T-helper 1 cell treated with Interleukin-12 subunit alpha and Interleukin-12 subunit beta and Interleukin-4 antibody, amounts not matched to agents 30 ng/mL and 1 ng/mL, for 36 hours (primary cell): ENCODE measurements at regions not wholly inside any gene's neighbourhood (a gene's known extent, or its start where the extent isn't known, plus 50 kb on each side); places are given as distances from the start of the nearest gene placed in this dataset.
"Not testable (repeated sequence)": the region's sequence is repeated elsewhere in the genome, so short reads cannot be mapped to it uniquely, and the experiment has no call there.

ENCODE experiments used
- intact Hi-C: fragments of 100-400 bp; cut with micrococcal nuclease; formaldehyde crosslinking; loops from one replicate; pipeline ENCODE4 v1.15.1; 2024

GRCh38 chr9:126169736-126170135, 156.9 kb upstream of the MVB12B start:
- intact Hi-C loops: no loop called here

GRCh38 chr9:126170286-126170823, 156.3 kb upstream of the MVB12B start:
- intact Hi-C loops: no loop called here

- intact Hi-C loops: no loop called here
Observed at GRCh38 chr9:126171641-126172040, 155.0 kb upstream of the MVB12B start.

GRCh38 chr9:126173401-126173800, 153.2 kb upstream of the MVB12B start:
- intact Hi-C loops: no loop called here

GRCh38 chr9:126173929-126174328, 152.7 kb upstream of the MVB12B start:
- intact Hi-C loops: no loop called here

- intact Hi-C loops: no loop called here
Observed at GRCh38 chr9:126183266-126183665, 143.4 kb upstream of the MVB12B start.

GRCh38 chr9:126190994-126191393, 135.6 kb upstream of the MVB12B start:
- intact Hi-C loops: not testable (repeated sequence)

- intact Hi-C loops: no loop called here
Observed at GRCh38 chr9:126198854-126199253, 127.8 kb upstream of the MVB12B start.

GRCh38 chr9:126203313-126203712, 123.3 kb upstream of the MVB12B start:
- intact Hi-C loops: no loop called here

GRCh38 chr9:126204197-126204596, 122.4 kb upstream of the MVB12B start:
- intact Hi-C loops: no loop called here

- intact Hi-C loops: no loop called here
Observed at GRCh38 chr9:126204708-126205225, 121.9 kb upstream of the MVB12B start.

GRCh38 chr9:126205265-126205664, 121.4 kb upstream of the MVB12B start:
- intact Hi-C loops: no loop called here

GRCh38 chr9:126205845-126206498, 120.7 kb upstream of the MVB12B start:
- intact Hi-C loops: no loop called here

- intact Hi-C loops: no loop called here
Observed at GRCh38 chr9:126207256-126207655, 119.4 kb upstream of the MVB12B start.

GRCh38 chr9:126208216-126208758, 118.3 kb upstream of the MVB12B start:
- intact Hi-C loops: no loop called here

- intact Hi-C loops: no loop called here
Observed at GRCh38 chr9:126211441-126212074, 115.1 kb upstream of the MVB12B start.

GRCh38 chr9:126215486-126215885, 111.1 kb upstream of the MVB12B start:
- intact Hi-C loops: no loop called here

- intact Hi-C loops: no loop called here
Observed at GRCh38 chr9:126216826-126217225, 109.8 kb upstream of the MVB12B start.

GRCh38 chr9:126217250-126217653, 109.4 kb upstream of the MVB12B start:
- intact Hi-C loops: no loop called here

- intact Hi-C loops: no loop called here
Observed at GRCh38 chr9:126217797-126218196, 108.8 kb upstream of the MVB12B start.

- intact Hi-C loops: no loop called here
Observed at GRCh38 chr9:126218359-126219125, 108.1 kb upstream of the MVB12B start.

GRCh38 chr9:126219166-126219565, 107.5 kb upstream of the MVB12B start:
- intact Hi-C loops: no loop called here
